Ectodermal cell (in vitro differentiated cells): ENCODE measurements at regions not wholly inside any gene's neighbourhood (a gene's known extent, or its start where the extent isn't known, plus 50 kb on each side); places are given as distances from the start of the nearest gene placed in this dataset.

Experiments used
- H3K27ac ChIP-seq: 2 replicates; pipeline ENCODE4 v1.7.0; 2013; ENCODE audit warnings: mild to moderate bottlenecking, low read depth, low read length; ENCODE audit not compliant: insufficient read depth, poor library complexity, severe bottlenecking
- H3K27me3 ChIP-seq: 2 replicates; pipeline ENCODE4 v1.7.0; 2013; ENCODE audit warnings: mild to moderate bottlenecking, low read length; ENCODE audit not compliant: insufficient read depth, control insufficient read depth, poor library complexity, severe bottlenecking
- H3K36me3 ChIP-seq: one replicate; pipeline ENCODE4 v1.7.0; 2013; ENCODE audit warnings: low read length; ENCODE audit not compliant: control insufficient read depth, insufficient read depth
- H3K4me1 ChIP-seq: one replicate; pipeline ENCODE4 v1.7.0; 2013; ENCODE audit warnings: low read length; ENCODE audit not compliant: control insufficient read depth, insufficient read depth
- H3K4me3 ChIP-seq: 2 replicates; pipeline ENCODE4 v1.7.0; 2013; ENCODE audit warnings: low read depth, low read length, control low read depth; ENCODE audit not compliant: insufficient read depth
- H3K9me3 ChIP-seq: 2 replicates; pipeline ENCODE4 v1.7.0; 2013; ENCODE audit warnings: mild to moderate bottlenecking, low read length, moderate library complexity; ENCODE audit not compliant: control insufficient read depth
- WGBS, 2 experiments: methylation state at CpG; one replicate each; pipeline ENCODE4 v1.1.7; 2013; ENCODE audit warnings: missing lambda C conversion rate in 2 of 2; 5-methylcytosine and 5-hydroxymethylcytosine counted together

DNA sequence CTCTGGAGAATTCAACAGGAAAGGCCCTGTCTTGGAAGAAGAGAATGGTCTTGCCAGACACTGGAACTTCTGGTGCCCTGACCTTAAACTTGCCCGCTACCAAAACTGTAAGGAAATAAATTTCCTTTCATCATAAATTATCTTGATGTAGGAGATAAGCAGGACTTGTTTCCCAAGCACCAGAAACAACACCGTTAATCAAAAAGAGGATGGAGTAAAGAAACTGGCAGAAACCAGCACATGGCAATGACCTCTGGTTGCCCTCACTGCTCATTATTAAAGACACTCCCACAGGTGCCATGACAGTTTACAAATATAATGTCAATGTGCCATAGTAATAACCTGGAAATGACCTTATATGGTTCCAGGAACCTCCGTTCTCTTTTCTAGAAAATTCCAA, 426.1 kb downstream of the EDEM1 start:
- Histone ChIP-seq H3K36me3 (no peaks in the 10 kb centered on the region), H3K27ac (no peak overlapping the region), H3K4me3 (no peak overlapping the region), H3K27me3 (no peaks in the 10 kb centered on the region), H3K4me1 (no peaks in the 10 kb centered on the region), H3K9me3 (no peaks in the 10 kb centered on the region)
- 85 to 98% methylated on average over 2 of the region's 3 CpGs for WGBS, 2 experiments

DNA sequence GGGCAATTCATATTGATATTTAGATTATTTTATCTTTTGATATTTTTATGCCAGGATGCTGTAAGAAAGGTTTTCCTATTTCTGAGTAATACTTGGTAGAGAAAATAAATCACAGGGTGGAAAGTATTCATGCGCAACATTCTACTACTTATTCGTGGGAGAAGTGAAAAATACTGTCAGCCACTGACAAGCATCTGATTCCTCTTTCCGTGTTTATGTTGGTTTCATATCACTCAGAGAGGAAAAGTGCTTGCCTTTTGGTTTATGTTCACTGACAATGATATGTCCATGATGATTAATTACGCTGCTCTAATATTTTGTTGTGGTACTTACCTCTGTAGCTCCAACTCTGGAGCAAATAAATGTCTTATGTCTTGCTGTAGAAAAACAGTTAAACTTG, 429.4 kb downstream of the EDEM1 start:
- no peak overlapping the region for H3K4me3 ChIP-seq
- no peaks in the 10 kb centered on the region for H3K9me3 ChIP-seq
- no peaks in the 10 kb centered on the region for H3K4me1 ChIP-seq
- H3K27ac ChIP-seq = no peak overlapping the region
- H3K36me3 ChIP-seq = no peaks in the 10 kb centered on the region
- 94 to 95% methylated on average over 4 of the region's 4 CpGs for WGBS, 2 experiments
- H3K27me3 ChIP-seq = no peaks in the 10 kb centered on the region

DNA sequence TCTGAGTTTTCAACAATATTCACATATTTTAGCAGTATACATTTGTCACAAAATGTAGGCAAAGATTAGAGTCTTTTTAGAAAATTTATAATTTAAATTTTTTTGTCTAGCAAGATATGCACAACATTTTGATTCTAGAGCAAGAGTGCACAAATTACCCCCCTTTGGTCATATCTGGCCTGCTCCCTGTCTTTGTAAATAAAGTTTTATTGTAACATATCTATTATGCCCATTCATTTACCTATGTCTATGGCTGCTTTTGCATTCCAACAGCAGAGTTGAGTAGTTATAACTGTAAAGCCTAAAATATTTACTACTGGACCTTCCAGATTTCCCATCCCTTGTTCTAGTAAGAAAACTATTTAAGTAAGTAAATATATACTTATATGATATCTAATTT, 430.7 kb downstream of the EDEM1 start:
- no peak overlapping the region for H3K4me3 ChIP-seq
- no peak overlapping the region for H3K27ac ChIP-seq

DNA sequence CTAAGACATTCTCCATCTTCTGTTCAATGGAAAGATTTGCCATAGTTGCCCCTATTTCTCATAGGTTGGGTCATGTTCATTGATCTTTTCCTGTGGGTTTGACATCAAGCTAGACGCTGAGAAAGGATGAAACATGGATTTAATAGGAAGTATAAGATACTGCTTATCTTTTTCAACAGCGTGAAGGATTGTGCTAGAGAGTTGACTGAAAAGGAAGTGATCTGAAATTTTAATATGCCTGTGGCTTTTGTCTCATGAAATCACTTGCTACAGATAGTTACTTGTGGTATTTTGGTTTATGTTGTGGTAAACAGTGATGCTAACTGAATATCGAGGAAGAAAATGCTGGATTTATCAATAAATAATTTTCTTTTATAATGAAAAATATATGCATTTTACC, 442.9 kb downstream of the EDEM1 start:
- Histone ChIP-seq H3K27me3 (no peaks in the 10 kb centered on the region), H3K27ac (no peak overlapping the region), H3K4me1 (peaks cover 6% of the 10 kb centered on the region), H3K36me3 (no peaks in the 10 kb centered on the region), H3K9me3 (no peaks in the 10 kb centered on the region), H3K4me3 (no peak overlapping the region)
- 90 to 95% methylated on average over 2 of the region's 3 CpGs for WGBS, 2 experiments

More for the DNA sequence above, 430.7 kb downstream of the EDEM1 start:
- Histone ChIP-seq H3K9me3 (no peaks in the 10 kb centered on the region), H3K27me3 (no peaks in the 10 kb centered on the region), H3K36me3 (no peaks in the 10 kb centered on the region), H3K4me1 (no peaks in the 10 kb centered on the region)

GRCh38 chr3:5633960-5634359, 446.5 kb downstream of the EDEM1 start:
- H3K4me3 ChIP-seq = no peak overlapping the region
- WGBS, 2 experiments = 85 to 86% methylated on average over 10 of the region's 10 CpGs
- no peaks in the 10 kb centered on the region for H3K27me3 ChIP-seq
- H3K9me3 ChIP-seq = no peaks in the 10 kb centered on the region
- H3K36me3 ChIP-seq = no peaks in the 10 kb centered on the region
- H3K4me1 ChIP-seq = peaks cover 6% of the 10 kb centered on the region
- H3K27ac ChIP-seq = no peak overlapping the region

- Histone ChIP-seq H3K36me3 (no peaks in the 10 kb centered on the region), H3K9me3 (no peaks in the 10 kb centered on the region), H3K4me3 (no peak overlapping the region), H3K27me3 (no peaks in the 10 kb centered on the region), H3K27ac (no peak overlapping the region), H3K4me1 (peaks cover 6% of the 10 kb centered on the region)
- WGBS, 2 experiments = 58 to 65% methylated on average over 6 of the region's 6 CpGs
Measured at GRCh38 chr3:5634411-5634810, 446.9 kb downstream of the EDEM1 start.

DNA sequence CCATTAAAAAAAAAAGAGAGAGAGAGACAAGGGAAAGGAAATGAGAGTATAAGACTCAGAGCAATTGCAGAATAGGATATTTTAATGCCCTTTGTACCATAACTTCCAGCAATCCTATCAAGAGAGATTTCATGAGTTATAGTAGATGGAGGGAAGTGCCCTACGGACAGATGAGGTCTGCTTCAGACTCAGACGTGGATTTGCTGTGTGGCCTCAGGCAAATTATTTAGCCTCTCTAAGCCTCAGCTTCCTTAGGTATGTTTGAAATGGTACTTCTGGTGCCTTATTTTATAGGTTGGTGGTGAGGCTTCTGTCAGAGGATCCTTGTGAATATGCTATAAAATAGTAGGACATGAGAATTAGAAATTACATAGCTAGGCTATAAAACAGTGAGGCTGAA, 448.2 kb downstream of the EDEM1 start:
- no peak overlapping the region for H3K27ac ChIP-seq
- no peaks in the 10 kb centered on the region for H3K36me3 ChIP-seq
- H3K27me3 ChIP-seq = no peaks in the 10 kb centered on the region
- H3K4me1 ChIP-seq = peaks cover 6% of the 10 kb centered on the region
- 89 to 95% methylated on average over 2 of the region's 2 CpGs for WGBS, 2 experiments
- H3K9me3 ChIP-seq = no peaks in the 10 kb centered on the region
- H3K4me3 ChIP-seq = no peak overlapping the region

GRCh38 chr3:5638550-5638949, 451.0 kb downstream of the EDEM1 start:
- Histone ChIP-seq H3K36me3 (no peaks in the 10 kb centered on the region), H3K27ac (no peak overlapping the region), H3K9me3 (no peaks in the 10 kb centered on the region), H3K4me1 (peaks cover 6% of the 10 kb centered on the region), H3K27me3 (no peaks in the 10 kb centered on the region), H3K4me3 (no peak overlapping the region)
- 95 to 99% methylated on average over 2 of the region's 2 CpGs for WGBS, 2 experiments

DNA sequence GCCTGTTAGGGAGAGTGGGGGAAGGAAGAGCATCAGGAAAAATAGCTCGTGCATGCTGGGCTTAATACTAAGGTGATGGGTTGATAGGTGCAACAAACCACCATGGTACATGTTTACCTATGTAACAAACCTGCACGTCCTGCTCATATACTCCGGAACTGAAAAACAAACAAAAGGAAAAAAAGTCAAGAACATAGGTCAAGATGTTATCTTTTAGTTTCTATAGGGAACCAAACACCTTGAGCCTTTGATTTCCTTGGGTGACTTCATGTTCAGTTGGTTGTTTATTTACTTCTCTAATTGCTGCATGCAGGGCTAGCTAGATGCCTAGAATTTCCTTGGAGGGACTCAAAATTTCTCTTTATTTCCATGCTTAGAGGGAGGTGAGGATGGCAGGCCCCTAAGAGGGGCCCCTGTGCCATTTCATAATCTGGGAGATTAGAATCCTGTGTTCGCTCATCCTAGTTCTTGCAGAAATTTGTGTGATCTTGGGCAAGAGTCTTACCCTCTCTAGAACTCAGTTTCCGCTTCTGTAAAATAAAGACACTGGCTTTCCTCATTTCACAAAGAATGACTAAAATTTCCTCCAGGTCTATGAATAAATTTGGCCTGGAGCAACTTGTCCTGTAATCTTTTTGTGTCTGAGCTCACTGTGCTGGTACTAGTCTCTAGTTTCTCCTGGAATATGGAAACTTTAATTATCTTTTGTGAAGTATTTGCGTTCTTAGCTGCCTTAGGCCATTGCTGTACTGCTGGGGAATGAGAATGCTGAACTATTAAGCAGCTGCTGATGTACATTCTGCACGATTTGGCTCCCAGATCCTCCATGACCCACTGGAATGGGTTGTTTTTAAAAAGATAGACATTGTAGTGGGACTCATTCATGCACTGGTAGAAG, 457.5 kb downstream of the EDEM1 start:
- no peak overlapping the region for H3K27ac ChIP-seq
- no peak overlapping the region for H3K4me3 ChIP-seq
- WGBS, 2 experiments = 89 to 94% methylated on average over 7 of the region's 7 CpGs
- no peaks in the 10 kb centered on the region for H3K27me3 ChIP-seq
- H3K9me3 ChIP-seq = no peaks in the 10 kb centered on the region
- no peaks in the 10 kb centered on the region for H3K4me1 ChIP-seq
- H3K36me3 ChIP-seq = no peaks in the 10 kb centered on the region

DNA sequence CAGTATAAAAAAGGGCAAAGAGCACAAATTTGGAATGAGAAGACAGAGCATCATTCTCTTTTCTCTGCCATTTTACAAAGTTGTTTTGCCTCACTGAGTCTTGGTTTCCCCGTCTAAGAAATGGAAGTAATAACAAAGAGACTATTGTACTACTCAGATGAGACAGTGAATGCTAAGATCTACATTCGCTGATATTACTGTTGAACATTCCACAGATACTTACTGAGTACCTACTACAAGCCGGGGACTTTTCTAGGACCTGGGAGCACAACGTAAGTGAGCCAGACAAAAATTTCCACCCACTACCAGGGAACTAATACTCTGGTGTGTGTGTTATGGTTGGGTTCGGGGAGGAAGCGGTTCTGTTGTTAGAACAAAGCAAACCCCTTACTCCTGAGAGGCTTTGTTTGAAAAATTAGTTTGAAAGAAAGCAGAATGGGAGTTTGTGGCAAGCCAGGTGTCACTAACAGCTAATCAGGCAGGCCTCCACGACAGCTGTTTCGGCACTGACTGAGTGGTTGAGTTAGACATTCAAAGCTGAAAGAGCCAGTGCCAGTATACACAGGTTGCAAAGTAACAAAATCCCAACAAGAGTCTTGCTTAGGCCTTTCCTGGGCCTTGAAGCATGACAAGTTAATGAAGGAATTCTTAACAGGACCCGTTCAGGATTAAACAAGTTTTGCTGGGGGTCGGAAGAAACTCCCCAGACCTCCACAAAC, 458.3 kb downstream of the EDEM1 start:
- Histone ChIP-seq H3K27ac (no peak overlapping the region), H3K27me3 (no peaks in the 10 kb centered on the region), H3K9me3 (no peaks in the 10 kb centered on the region), H3K4me3 (no peak overlapping the region), H3K36me3 (no peaks in the 10 kb centered on the region), H3K4me1 (no peaks in the 10 kb centered on the region)
- WGBS, 2 experiments = 87 to 96% methylated on average over 8 to 9 of the region's 10 CpGs
